Breast epithelium (tissue), 4 donors: ENCODE measurements at regions not wholly inside any gene's neighbourhood (a gene's known extent, or its start where the extent isn't known, plus 50 kb on each side); places are given as distances from the start of the nearest gene placed in this dataset.

ENCODE experiments used
- DNase-seq, 2 donors: peaks; one replicate each; pipeline ENCODE4 v3.0.0-alpha.2; 2019; ENCODE audit warnings: low spot score in 2 of 2
- H3K27ac ChIP-seq, 2 donors: fragments of 200-600 bp; sonication (generic) in 1 of 2; one replicate each; pipeline ENCODE4 v1.5.1; 2016 to 2019; ENCODE audit warnings: mild to moderate bottlenecking in 1 of 2
- H3K27me3 ChIP-seq, 2 donors: fragments of 200-600 bp; sonication (generic) in 1 of 2; one replicate each; pipeline versions ENCODE4 v1.5.1 to v1.6.0; 2017 to 2019; ENCODE audit warnings: control low read depth in 1 of 2, mild to moderate bottlenecking in 1 of 2
- H3K36me3 ChIP-seq: fragments of 200-600 bp; one replicate; pipeline ENCODE4 v1.5.1; 2019
- H3K4me1 ChIP-seq, 2 donors: fragments of 200-600 bp; sonication (generic); one replicate each; pipeline ENCODE4 v1.5.1; 2016 to 2019; ENCODE audit warnings: control low read depth in 1 of 2
- H3K4me3 ChIP-seq, 3 donors: fragments of 200-600 bp; sonication (generic); 1 replicate in 2 of 3; 2 replicates in 1 of 3; pipeline ENCODE4 v1.5.1; 2016 to 2019; ENCODE audit warnings: mild to moderate bottlenecking in 3 of 3, moderate library complexity in 2 of 3
- H3K9me3 ChIP-seq, 2 donors: fragments of 200-600 bp; sonication (generic) in 1 of 2; one replicate each; pipeline ENCODE4 v1.5.1; 2016 to 2019; ENCODE audit warnings: control low read depth in 1 of 2
- POLR2A ChIP-seq: fragments of 450-650 bp; IDR thresholded peaks from one replicate; pipeline ENCODE4 v1.6.1; 2016; ENCODE audit warnings: antibody characterized with exemption, mild to moderate bottlenecking, moderate library complexity
- POLR2AphosphoS5 ChIP-seq, 3 donors: sonication (generic); formaldehyde crosslinking; IDR thresholded peaks; one replicate each; pipeline ENCODE4 v1.6.1; 2017; ENCODE audit warnings: antibody characterized with exemption in 3 of 3
- intact Hi-C: fragments of 100-400 bp; cut with DNase I; formaldehyde crosslinking; loops from one replicate; pipeline ENCODE4 v1.15.1; 2023; ENCODE audit warnings: low total_unique reads
- TF ChIP-seq, protein P1 (sequence below), 3 donors: fragments of 450-650 bp; IDR thresholded peaks; one replicate each; pipeline ENCODE4 v1.5.1; 2016 to 2017; ENCODE audit warnings: antibody characterized with exemption in 3 of 3, mild to moderate bottlenecking in 3 of 3, moderate library complexity in 3 of 3

DNA sequence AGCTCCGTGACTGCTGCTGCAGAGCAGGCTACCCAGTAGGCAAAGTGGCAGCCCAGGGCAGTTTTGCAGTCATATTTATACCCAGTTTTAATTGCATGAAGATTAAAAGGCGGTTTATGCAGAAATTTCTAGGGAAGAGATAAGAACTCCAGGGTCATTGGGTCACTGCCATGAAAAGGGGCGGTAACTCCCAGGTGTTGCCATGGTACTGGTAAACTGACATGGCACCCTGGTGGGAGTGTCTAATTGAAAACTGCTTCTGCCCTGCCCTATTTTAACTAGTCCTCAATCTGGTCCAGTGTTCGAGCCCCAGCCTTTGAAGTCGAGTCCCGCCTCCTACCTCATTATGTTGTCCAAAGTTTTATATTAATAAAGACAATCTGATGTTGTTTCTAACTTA, 75.0 kb upstream of the FUCA2 start:
- DNase-seq, result no peak
- intact Hi-C loops, result no loop called here
- H3K27me3 ChIP-seq, result no peaks in the 10 kb centered on the region
- TF ChIP-seq, protein P1, sequence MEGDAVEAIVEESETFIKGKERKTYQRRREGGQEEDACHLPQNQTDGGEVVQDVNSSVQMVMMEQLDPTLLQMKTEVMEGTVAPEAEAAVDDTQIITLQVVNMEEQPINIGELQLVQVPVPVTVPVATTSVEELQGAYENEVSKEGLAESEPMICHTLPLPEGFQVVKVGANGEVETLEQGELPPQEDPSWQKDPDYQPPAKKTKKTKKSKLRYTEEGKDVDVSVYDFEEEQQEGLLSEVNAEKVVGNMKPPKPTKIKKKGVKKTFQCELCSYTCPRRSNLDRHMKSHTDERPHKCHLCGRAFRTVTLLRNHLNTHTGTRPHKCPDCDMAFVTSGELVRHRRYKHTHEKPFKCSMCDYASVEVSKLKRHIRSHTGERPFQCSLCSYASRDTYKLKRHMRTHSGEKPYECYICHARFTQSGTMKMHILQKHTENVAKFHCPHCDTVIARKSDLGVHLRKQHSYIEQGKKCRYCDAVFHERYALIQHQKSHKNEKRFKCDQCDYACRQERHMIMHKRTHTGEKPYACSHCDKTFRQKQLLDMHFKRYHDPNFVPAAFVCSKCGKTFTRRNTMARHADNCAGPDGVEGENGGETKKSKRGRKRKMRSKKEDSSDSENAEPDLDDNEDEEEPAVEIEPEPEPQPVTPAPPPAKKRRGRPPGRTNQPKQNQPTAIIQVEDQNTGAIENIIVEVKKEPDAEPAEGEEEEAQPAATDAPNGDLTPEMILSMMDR (IDR thresholded peaks at IDR 0.05), result no peak
- TF ChIP-seq POLR2AphosphoS5 (IDR thresholded peaks at IDR 0.05) (no peak), POLR2A (no peak)
- no peak overlapping the region for H3K27ac ChIP-seq
- no peaks in the 10 kb centered on the region for H3K9me3 ChIP-seq
- H3K36me3 ChIP-seq, result no peaks in the 10 kb centered on the region
- no peak overlapping the region for H3K4me3 ChIP-seq
- no peaks in the 10 kb centered on the region for H3K4me1 ChIP-seq

GRCh38 chr6:143585716-143586115, 74.2 kb upstream of the FUCA2 start:
- H3K36me3 ChIP-seq, result no peaks in the 10 kb centered on the region
- no peak overlapping the region for H3K4me3 ChIP-seq
- no peak for DNase-seq
- H3K4me1 ChIP-seq, result no peaks in the 10 kb centered on the region
- intact Hi-C loops, result no loop called here
- H3K27me3 ChIP-seq, result no peaks in the 10 kb centered on the region
- H3K27ac ChIP-seq, result no peak overlapping the region
- H3K9me3 ChIP-seq, result no peaks in the 10 kb centered on the region
- no peak for TF ChIP-seq POLR2AphosphoS5 (IDR thresholded peaks at IDR 0.05)
- TF ChIP-seq, protein P1 (IDR thresholded peaks at IDR 0.05), result no peak
- no peak for TF ChIP-seq POLR2A

DNA sequence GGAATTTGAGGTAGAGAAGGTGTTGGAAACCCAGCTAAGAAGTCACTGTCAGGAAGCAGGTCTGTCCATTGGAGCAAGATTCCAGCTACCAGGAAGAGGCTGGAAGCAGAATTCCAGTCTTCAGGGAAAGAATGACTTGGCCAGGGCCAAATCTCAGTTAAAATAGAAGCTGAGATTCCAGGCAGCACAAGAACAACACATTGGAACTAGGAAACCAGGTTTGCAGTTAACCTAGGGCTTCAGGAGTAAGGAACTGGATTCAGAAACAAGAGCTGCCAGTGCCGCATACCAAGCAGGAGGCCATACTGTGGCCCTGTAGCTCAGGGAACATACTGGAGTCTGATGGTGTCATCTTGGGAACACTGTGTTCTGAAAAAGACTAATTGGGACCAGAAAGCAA, 73.7 kb upstream of the FUCA2 start:
- DNase-seq, result no peak
- Histone ChIP-seq H3K27me3 (no peaks in the 10 kb centered on the region), H3K27ac (no peak overlapping the region), H3K4me3 (no peak overlapping the region), H3K36me3 (no peaks in the 10 kb centered on the region), H3K4me1 (no peaks in the 10 kb centered on the region), H3K9me3 (no peaks in the 10 kb centered on the region)
- intact Hi-C loops, result no loop called here
- TF ChIP-seq POLR2A, result no peak
- no peak for TF ChIP-seq POLR2AphosphoS5 (IDR thresholded peaks at IDR 0.05)
- TF ChIP-seq, protein P1 (IDR thresholded peaks at IDR 0.05), result no peak

DNA sequence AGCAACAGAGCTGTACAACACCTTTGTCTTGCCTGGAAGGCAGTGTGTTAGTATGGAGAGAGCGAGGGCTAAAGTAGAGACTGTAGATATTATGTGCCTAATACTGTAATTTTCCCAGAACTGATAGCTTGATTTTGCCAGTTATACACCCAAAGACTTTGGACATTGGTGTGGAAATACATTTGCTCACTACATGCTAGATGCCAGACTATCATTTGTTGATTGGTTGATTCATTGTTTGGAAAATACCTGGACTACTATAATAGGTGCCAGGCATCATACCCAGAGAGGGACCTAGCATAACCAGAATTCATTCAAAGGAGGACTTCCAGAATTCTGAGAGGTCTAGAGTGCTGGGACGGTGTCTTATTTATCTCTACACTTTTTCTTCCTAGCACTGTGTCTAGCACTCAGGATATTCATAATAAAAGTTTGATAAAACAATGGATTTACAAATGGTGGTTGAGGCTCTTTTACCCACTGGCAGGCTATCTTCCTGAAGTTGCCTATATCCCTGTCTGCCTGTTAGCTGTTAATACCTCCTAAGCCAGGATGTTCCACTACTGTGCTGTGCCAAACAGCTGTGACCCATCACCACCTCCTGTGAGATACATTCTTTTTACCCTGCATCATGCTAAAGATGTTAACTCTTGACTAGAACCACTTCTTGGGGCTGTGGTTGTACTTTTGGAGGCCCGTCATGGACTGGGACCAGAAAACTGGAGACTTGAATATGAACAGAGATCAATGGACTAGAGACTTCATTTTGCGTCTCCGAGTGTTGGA, 72.2 kb upstream of the FUCA2 start:
- TF ChIP-seq POLR2A, result no peak
- TF ChIP-seq POLR2AphosphoS5 (IDR thresholded peaks at IDR 0.05), result no peak
- TF ChIP-seq, protein P1 (IDR thresholded peaks at IDR 0.05), result no peak
- Histone ChIP-seq H3K9me3 (no peaks in the 10 kb centered on the region), H3K36me3 (no peaks in the 10 kb centered on the region), H3K4me3 (no peak overlapping the region), H3K4me1 (no peaks in the 10 kb centered on the region), H3K27ac (no peak overlapping the region), H3K27me3 (no peaks in the 10 kb centered on the region)
- intact Hi-C loops, result no loop called here
- no peak for DNase-seq

- intact Hi-C loops, result no loop called here
- TF ChIP-seq, protein P1 (IDR thresholded peaks at IDR 0.05), result no peak
- TF ChIP-seq POLR2AphosphoS5 (IDR thresholded peaks at IDR 0.05), result no peak
Measured at GRCh38 chr6:143581835-143582480, 70.4 kb upstream of the FUCA2 start.

More at GRCh38 chr6:143581835-143582480, 70.4 kb upstream of the FUCA2 start:
- Histone ChIP-seq H3K4me1 (no peaks in the 10 kb centered on the region), H3K36me3 (no peaks in the 10 kb centered on the region), H3K27ac (no peak overlapping the region), H3K9me3 (no peaks in the 10 kb centered on the region), H3K27me3 (no peaks in the 10 kb centered on the region), H3K4me3 (no peak overlapping the region)
- DNase-seq, result no peak
